HAP-1 (cell line): ENCODE measurements at regions not wholly inside any gene's neighbourhood (a gene's known extent, or its start where the extent isn't known, plus 50 kb on each side); places are given as distances from the start of the nearest gene placed in this dataset.

ENCODE experiments used
- DNase-seq, 2 experiments: peaks; one replicate each; pipeline ENCODE4 v3.0.0-alpha.2; 2016 to 2020; ENCODE audit warnings: low spot score in 2 of 2
- H3K27me3 ChIP-seq: fragments of 250-450 bp; sonication (Bioruptor Pico); 2 replicates; pipeline ENCODE4 v1.5.1; 2020; ENCODE audit warnings: low read depth, mild to moderate bottlenecking, moderate library complexity
- H3K36me3 ChIP-seq: fragments of 250-450 bp; sonication (Bioruptor Pico); replicated peaks from 2 replicates; pipeline ENCODE4 v1.5.1; 2020; ENCODE audit warnings: mild to moderate bottlenecking
- H3K4me1 ChIP-seq: fragments of 250-450 bp; sonication (Bioruptor Pico); 2 replicates; pipeline ENCODE4 v1.5.1; 2020; ENCODE audit warnings: mild to moderate bottlenecking
- H3K4me3 ChIP-seq: fragments of 250-450 bp; sonication (Bioruptor Pico); 2 replicates; pipeline ENCODE4 v1.5.1; 2020; ENCODE audit warnings: mild to moderate bottlenecking, moderate library complexity
- H3K9me3 ChIP-seq: fragments of 250-450 bp; sonication (Bioruptor Pico); 2 replicates; pipeline ENCODE4 v1.5.1; 2020; ENCODE audit warnings: mild to moderate bottlenecking, moderate library complexity
- in situ Hi-C: fragments of 300-500 bp; cut with MboI; formaldehyde crosslinking; loops from 3 replicates; pipeline ENCODE4 v1.14.3; 2020; ENCODE audit warnings: low sequenced_read_pairs, inconsistent platforms, mixed read lengths

- no peak overlapping the region for H3K4me3 ChIP-seq
- H3K36me3 ChIP-seq: no peaks in the 10 kb centered on the region
- H3K4me1 ChIP-seq: no peaks in the 10 kb centered on the region
- DNase-seq: no peak
- no peaks in the 10 kb centered on the region for H3K27me3 ChIP-seq
- in situ Hi-C loops: no loop called here
- H3K9me3 ChIP-seq: no peaks in the 10 kb centered on the region
These were observed 800.2 kb upstream of the MIR17HG start for GRCh38 chr13:90547272-90547790.

GRCh38 chr13:90551253-90551652 is 796.2 kb upstream of the MIR17HG start:
- no peak for DNase-seq
- no peaks in the 10 kb centered on the region for H3K9me3 ChIP-seq

GRCh38 chr13:90552702-90553101 is 794.8 kb upstream of the MIR17HG start:
- Histone ChIP-seq H3K27me3 (no peaks in the 10 kb centered on the region), H3K4me3 (no peak overlapping the region)
- DNase-seq: no peak

More at GRCh38 chr13:90551253-90551652, 796.2 kb upstream of the MIR17HG start:
- in situ Hi-C loops: no loop called here
- Histone ChIP-seq H3K4me1 (no peaks in the 10 kb centered on the region), H3K36me3 (no peaks in the 10 kb centered on the region), H3K4me3 (no peak overlapping the region), H3K27me3 (no peaks in the 10 kb centered on the region)

GRCh38 chr13:90553159-90553558 is 794.3 kb upstream of the MIR17HG start:
- no peak for DNase-seq
- in situ Hi-C loops: no loop called here
- Histone ChIP-seq H3K27me3 (no peaks in the 10 kb centered on the region), H3K9me3 (no peaks in the 10 kb centered on the region), H3K4me1 (no peaks in the 10 kb centered on the region), H3K4me3 (no peak overlapping the region), H3K36me3 (no peaks in the 10 kb centered on the region)

More at GRCh38 chr13:90552702-90553101, 794.8 kb upstream of the MIR17HG start:
- no peaks in the 10 kb centered on the region for H3K9me3 ChIP-seq
- in situ Hi-C loops: no loop called here
- H3K4me1 ChIP-seq: no peaks in the 10 kb centered on the region
- H3K36me3 ChIP-seq: no peaks in the 10 kb centered on the region

GRCh38 chr13:90557626-90558025 is 789.9 kb upstream of the MIR17HG start:
- no peak overlapping the region for H3K4me3 ChIP-seq
- no peaks in the 10 kb centered on the region for H3K4me1 ChIP-seq
- in situ Hi-C loops: no loop called here
- H3K9me3 ChIP-seq: no peaks in the 10 kb centered on the region
- DNase-seq: no peak
- H3K36me3 ChIP-seq: no peaks in the 10 kb centered on the region
- H3K27me3 ChIP-seq: no peaks in the 10 kb centered on the region

- H3K27me3 ChIP-seq: no peaks in the 10 kb centered on the region
- no peaks in the 10 kb centered on the region for H3K9me3 ChIP-seq
- H3K4me1 ChIP-seq: no peaks in the 10 kb centered on the region
- no peaks in the 10 kb centered on the region for H3K36me3 ChIP-seq
- no peak for DNase-seq
- in situ Hi-C loops: no loop called here
- no peak overlapping the region for H3K4me3 ChIP-seq
These were observed 785.0 kb upstream of the MIR17HG start for GRCh38 chr13:90562443-90562842.

GRCh38 chr13:90564096-90564495 is 783.4 kb upstream of the MIR17HG start:
- Histone ChIP-seq H3K36me3 (no peaks in the 10 kb centered on the region), H3K27me3 (no peaks in the 10 kb centered on the region), H3K9me3 (no peaks in the 10 kb centered on the region), H3K4me3 (no peak overlapping the region), H3K4me1 (no peaks in the 10 kb centered on the region)
- DNase-seq: no peak
- in situ Hi-C loops: no loop called here

- Histone ChIP-seq H3K4me3 (no peak overlapping the region), H3K4me1 (no peaks in the 10 kb centered on the region), H3K36me3 (no peaks in the 10 kb centered on the region), H3K9me3 (no peaks in the 10 kb centered on the region), H3K27me3 (no peaks in the 10 kb centered on the region)
- in situ Hi-C loops: no loop called here
- no peak for DNase-seq
These were observed 782.9 kb upstream of the MIR17HG start for GRCh38 chr13:90564566-90564965.

GRCh38 chr13:90565985-90566713 is 781.3 kb upstream of the MIR17HG start:
- no peak for DNase-seq
- Histone ChIP-seq H3K36me3 (no peaks in the 10 kb centered on the region), H3K4me3 (no peak overlapping the region), H3K4me1 (no peaks in the 10 kb centered on the region), H3K9me3 (no peaks in the 10 kb centered on the region), H3K27me3 (no peaks in the 10 kb centered on the region)
- in situ Hi-C loops: no loop called here

GRCh38 chr13:90568165-90568564 is 779.3 kb upstream of the MIR17HG start:
- Histone ChIP-seq H3K9me3 (no peaks in the 10 kb centered on the region), H3K4me1 (no peaks in the 10 kb centered on the region), H3K27me3 (no peaks in the 10 kb centered on the region), H3K4me3 (no peak overlapping the region), H3K36me3 (no peaks in the 10 kb centered on the region)
- DNase-seq: no peak
- in situ Hi-C loops: no loop called here

- H3K4me3 ChIP-seq: no peak overlapping the region
- H3K27me3 ChIP-seq: no peaks in the 10 kb centered on the region
- DNase-seq: no peak
- H3K4me1 ChIP-seq: no peaks in the 10 kb centered on the region
- no peaks in the 10 kb centered on the region for H3K9me3 ChIP-seq
- in situ Hi-C loops: no loop called here
- no peaks in the 10 kb centered on the region for H3K36me3 ChIP-seq
These were observed 771.4 kb upstream of the MIR17HG start for GRCh38 chr13:90576067-90576466.

GRCh38 chr13:90577726-90578125 is 769.8 kb upstream of the MIR17HG start:
- H3K36me3 ChIP-seq: no peaks in the 10 kb centered on the region
- DNase-seq: no peak
- in situ Hi-C loops: no loop called here

GRCh38 chr13:90585392-90585791 is 762.1 kb upstream of the MIR17HG start:
- Histone ChIP-seq H3K27me3 (no peaks in the 10 kb centered on the region), H3K4me1 (no peaks in the 10 kb centered on the region), H3K4me3 (no peak overlapping the region), H3K9me3 (no peaks in the 10 kb centered on the region), H3K36me3 (no peaks in the 10 kb centered on the region)
- in situ Hi-C loops: no loop called here
- no peak for DNase-seq

More at GRCh38 chr13:90577726-90578125, 769.8 kb upstream of the MIR17HG start:
- no peak overlapping the region for H3K4me3 ChIP-seq
- no peaks in the 10 kb centered on the region for H3K4me1 ChIP-seq
- H3K27me3 ChIP-seq: no peaks in the 10 kb centered on the region
- H3K9me3 ChIP-seq: no peaks in the 10 kb centered on the region

- Histone ChIP-seq H3K4me1 (no peaks in the 10 kb centered on the region), H3K4me3 (no peak overlapping the region), H3K36me3 (no peaks in the 10 kb centered on the region), H3K9me3 (no peaks in the 10 kb centered on the region), H3K27me3 (no peaks in the 10 kb centered on the region)
- DNase-seq: no peak
- in situ Hi-C loops: no loop called here
These were observed 756.1 kb upstream of the MIR17HG start for GRCh38 chr13:90591260-90591926.
